NOMO-1 (cell line): ENCODE measurements at regions not wholly inside any gene's neighbourhood (a gene's known extent, or its start where the extent isn't known, plus 50 kb on each side); places are given as distances from the start of the nearest gene placed in this dataset.

ENCODE experiments used
- DNase-seq, 2 experiments: peaks; one replicate each; lab custom pipeline; 2025; ENCODE audit not compliant: unreplicated experiment in 2 of 2; lab: John Stamatoyannopoulos, UW

- no peak for DNase-seq
Measured at GRCh38 chr4:54933579-54933978, 191.8 kb downstream of the KDR start.

GRCh38 chr4:54930226-54930625 is 195.2 kb downstream of the KDR start:
- no peak for DNase-seq

DNA sequence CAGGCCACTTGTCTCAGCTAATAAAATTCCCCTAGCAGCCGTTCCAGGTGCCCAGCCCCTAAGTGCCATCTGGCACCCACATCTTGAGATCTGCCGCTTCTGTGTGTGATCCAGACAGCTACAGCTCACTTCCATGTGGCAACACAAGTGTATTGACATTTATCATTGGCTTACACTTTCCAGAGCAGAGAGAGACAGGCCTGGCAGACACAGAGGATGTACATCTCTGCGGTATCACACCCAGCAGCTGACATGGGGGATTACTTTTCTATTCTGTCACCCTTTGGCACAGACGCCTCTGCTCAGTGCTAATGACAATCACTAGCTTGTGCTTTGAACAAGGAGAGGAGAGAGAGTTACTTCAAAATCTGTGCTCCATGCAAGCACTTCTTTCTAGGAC is 195.9 kb downstream of the KDR start:
- no peak for DNase-seq

DNA sequence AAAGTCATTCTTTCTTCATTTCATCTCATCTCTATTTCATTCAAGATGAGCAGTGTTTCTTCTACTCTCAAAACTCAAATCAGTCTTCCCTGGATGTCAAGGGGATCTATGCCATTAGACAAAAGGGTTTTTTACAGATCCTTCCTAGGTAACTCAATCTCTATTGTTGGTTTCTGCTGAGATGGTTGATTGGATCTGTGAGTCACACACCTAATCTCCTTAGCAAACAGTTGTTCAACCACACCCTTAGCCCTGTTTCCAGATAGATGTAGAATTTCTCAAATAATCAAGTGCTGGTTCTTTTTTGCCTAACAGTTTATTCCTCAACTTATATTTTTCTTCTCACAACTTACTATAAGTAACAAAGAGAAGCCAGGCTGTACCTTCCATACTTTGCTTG is 200.5 kb downstream of the KDR start:
- no peak for DNase-seq

DNA sequence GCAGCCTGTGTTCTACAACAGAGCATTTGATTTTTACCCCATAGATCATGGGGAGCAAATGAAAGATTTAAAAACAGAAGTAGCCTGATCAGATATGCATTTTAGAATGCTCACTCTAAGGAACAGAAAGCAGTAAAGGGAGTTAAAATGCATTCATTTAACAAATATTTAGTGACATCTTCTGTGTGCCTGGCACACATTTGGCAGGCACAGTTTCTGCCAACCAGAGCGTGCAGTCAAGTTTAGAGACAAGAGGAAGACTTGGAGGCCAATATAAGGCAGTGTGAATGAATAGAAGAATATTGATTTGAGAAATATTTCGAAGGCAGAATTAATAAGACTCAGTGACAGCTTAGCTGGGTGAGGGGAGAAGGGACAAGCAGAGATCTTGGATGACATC is 210.1 kb downstream of the KDR start:
- DNase-seq: no peak

- DNase-seq: no peak
Measured at GRCh38 chr4:54914781-54915180, 210.6 kb downstream of the KDR start.

DNA sequence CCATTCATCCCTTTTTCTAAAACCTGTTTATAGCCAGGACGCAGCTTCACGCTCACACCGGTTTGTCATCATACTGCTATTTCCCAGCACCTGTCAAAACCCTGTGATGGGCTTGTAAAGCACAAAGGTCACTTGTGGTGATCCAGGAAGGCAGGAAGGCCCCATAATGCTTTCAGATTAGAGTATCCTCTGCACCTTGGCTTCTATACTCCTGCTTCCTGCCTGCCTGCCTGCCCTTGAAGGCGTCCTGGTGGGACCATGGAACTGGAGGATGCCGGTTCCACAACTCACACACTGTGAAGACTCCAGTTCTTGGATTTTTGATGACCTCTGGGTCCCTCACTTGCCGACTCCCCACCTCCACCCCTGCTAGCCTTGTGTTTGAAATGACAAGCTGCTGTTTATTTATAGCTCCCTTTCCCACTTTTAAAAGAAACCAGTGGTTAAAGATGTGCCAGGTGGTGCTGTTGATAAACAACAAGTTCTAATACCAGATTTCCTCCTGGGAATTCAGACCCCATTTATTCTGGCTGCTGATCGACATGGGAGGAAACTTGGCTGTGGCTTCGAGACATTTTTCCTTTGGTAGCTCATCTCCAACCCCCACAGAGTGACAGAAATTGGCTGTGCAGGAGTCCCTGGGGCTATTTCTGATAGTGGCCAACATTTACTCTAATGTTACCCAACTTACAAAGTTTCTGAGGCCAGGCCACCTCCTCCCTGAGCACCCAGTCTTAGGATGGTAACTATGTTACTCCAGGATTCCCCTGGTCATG is 211.5 kb downstream of the KDR start:
- DNase-seq: no peak

- DNase-seq: no peak
Measured at GRCh38 chr4:54912155-54912554, 213.2 kb downstream of the KDR start.

GRCh38 chr4:54909961-54910360 is 215.4 kb downstream of the KDR start:
- DNase-seq: no peak

- DNase-seq: no peak
Measured at GRCh38 chr4:54908763-54909162, 216.6 kb downstream of the KDR start.

DNA sequence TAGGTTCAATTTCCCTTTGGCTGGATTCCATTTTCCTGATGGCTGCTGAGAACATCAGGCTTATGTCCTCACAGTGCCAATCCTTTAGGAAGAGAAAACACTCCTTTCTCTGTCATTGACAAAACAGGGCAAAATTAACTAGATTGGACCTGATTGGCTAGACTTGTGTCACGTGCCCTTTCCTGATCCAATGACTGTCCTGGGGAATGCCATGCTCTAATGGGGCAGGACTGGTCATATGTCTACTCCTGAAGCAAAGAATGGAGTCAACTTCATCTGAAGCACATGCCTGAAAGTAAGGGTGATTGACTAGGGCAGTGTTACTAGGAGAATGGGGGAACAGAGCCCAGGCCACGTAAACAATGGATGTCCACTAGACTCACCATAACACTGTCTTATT is 220.4 kb downstream of the KDR start:
- DNase-seq: no peak

- no peak for DNase-seq
Measured at GRCh38 chr4:54902976-54903375, 222.4 kb downstream of the KDR start.

GRCh38 chr4:54902271-54902670 is 223.1 kb downstream of the KDR start:
- no peak for DNase-seq

DNA sequence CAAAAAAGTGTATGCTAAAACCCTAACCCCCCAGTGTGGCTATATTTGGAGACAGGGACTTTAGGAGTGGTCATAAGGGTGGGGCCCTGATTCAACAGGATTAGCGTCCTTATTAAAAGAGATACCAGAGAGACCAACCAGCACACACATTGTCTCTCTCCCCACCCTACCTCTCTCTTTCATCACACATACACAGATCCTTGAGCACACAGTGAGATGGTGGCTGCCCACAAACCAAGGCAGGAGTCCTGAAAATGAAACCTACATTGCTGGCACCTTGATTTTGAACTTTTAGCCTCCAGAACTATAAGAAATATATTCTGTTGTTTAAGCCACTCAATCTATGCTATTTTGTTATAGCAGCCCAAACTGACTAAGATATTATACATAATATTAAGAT is 224.2 kb downstream of the KDR start:
- DNase-seq: no peak

DNA sequence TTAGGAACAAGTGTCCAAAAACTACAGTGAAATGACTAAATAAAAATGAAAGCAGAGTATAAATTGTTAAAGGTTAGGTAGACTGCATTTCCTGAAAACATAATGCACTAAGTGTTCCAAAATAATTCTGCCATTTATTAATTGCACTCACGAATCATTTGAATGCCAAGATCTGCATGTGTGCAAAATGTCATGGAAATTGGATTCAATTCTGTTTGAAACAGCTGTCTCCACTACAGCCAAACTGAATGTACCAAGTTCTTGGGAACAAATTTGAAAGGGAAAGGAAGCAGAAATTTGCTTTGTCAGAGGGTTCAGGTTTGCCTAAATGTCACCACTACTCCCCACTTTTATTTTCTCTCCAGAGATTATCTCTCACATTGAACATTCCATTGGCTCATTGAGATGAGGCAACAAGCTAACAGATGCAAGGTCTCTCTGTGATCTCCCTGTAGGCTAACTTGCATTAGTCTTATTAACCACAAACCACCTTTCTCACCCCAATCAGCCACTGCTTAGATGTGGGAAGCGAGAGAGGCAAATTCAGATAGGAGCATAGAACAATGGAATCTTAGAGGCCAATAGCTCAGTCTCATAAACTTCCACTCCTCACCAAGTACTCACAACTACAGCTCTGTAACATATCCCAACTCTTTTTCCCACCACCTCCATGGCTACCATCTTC is 226.6 kb downstream of the KDR start:
- DNase-seq: no peak

- DNase-seq: no peak
Measured at GRCh38 chr4:54898056-54898562, 227.3 kb downstream of the KDR start.

DNA sequence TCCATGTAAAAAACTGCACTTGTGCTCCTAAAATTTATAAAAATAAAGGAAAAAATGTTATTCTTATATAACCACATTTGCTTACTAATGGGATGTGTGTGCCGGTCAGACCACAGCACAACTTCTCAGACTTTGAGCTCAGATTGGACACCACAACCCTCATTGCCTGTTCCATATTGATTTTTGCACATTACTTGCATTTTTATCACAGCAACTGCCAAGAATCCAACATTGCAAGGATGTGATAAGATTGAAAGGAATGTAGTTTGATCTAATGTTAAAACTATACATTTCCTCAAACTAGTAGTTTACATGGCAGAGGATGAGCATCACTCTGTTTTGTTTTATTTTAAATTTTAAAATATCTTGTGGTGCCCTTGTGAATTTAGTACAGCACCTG is 227.8 kb downstream of the KDR start:
- no peak for DNase-seq

DNA sequence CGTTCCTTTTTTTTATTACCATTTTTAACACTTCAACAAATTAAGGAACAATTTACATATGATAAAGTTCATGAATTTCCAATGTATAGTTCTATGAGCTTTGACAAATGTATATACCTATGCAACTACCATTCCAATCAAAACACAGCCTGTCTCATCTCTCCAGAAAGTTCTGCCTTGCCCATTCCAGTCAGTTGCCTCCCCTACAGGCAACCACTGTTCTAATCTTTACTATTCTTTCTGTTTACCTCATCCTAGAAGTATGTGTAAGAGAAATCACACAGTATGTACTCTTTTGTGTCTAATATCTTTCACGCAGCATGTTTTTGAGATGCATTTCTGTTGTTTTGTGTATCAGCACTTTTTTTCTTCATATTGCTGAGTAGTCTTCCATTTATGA is 224.9 kb downstream of the KIT start:
- DNase-seq: no peak

GRCh38 chr4:54879576-54879975 is 221.8 kb downstream of the KIT start:
- no peak for DNase-seq

DNA sequence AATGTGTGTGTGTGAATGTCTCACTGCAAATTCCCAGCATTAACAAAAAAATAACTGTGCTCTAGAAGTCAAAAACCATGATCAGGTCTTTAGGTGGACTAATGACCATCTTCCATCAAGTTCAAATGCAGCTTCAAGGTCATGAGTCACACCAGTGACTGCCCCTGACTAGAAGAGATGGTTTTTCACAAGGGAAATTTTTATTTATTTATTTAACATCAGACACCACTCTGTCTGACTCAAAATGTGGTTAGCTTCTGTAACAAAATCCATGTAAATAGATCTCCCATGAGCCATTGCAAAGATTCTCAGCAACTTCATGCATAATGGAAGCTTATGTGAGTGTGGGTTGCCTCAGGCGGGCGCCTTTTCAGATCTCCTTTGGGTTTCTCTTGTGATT is 219.2 kb downstream of the KIT start:
- DNase-seq: no peak

GRCh38 chr4:54872261-54872660 is 214.5 kb downstream of the KIT start:
- no peak for DNase-seq

GRCh38 chr4:54863571-54864255 is 206.0 kb downstream of the KIT start:
- no peak for DNase-seq
